ENCODE measurements at regions not wholly inside any gene's neighbourhood (a gene's known extent, or its start where the extent isn't known, plus 50 kb on each side); places are given as distances from the start of the nearest gene placed in this dataset.
A peak's percentile ranks its signal among the peaks of the same experiment; 100 is the strongest.

DNA sequence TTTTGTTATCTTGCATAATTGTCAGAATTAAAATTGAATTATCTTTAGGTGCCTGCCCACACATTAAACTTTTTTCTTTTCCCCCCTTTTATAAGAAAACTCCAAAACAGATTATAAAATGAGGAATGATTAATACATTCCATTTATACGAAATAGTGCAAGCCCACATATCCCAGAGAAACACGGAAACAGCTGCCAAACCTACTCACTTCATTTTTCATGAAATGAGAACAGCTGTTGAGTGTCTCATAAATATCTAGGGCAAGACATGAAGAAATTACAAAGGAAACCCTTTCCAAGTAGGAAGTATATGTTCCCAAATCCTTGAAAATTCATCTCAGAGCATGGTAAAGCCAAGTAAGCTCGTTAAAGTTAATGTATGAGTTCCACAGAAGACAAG is 459.4 kb upstream of the NMUR2 start:
- peak in 1 of 3 donors; percentile 11 for DNase-seq

DNA sequence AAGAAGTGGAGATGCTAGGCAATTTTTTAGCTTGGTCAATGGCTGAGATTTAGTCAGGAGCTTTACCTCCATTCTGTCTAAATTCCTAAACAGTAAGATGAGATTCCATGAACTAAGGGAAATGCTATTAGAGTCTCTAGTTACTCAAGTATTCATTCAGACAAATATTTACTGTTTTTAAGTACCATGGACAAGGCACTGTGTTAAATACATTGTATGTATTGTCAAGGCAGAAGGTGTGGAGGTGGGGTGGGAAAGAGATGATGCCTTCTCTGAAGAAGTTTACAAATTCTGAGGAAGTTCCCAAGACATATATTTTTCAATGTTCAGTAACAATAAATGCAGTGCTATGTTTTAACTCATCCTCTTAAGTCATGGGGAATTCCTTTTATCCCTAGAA is 459.9 kb upstream of the NMUR2 start:
- peak in 1 of 3 donors; percentile 14 for DNase-seq

DNA sequence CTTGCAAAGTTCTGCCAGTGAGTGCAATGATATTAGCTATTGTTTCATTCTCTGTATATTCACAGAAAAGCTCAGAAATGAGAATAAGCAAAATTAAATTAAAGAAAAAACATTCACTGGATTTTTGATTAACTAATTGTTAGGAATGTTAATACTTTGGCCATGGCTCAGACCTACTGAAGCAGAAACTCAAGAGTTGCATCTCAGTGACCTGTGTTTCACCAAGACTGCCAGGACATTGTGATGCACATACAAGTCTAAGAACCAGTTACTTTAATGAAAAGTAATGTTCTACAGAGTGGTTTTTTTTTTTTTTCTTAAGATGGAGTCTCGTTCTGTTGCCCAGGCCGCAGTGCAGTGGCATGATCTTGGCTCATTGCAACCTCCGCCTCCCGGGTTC is 464.9 kb upstream of the NMUR2 start:
- DNase-seq: no peak

DNA sequence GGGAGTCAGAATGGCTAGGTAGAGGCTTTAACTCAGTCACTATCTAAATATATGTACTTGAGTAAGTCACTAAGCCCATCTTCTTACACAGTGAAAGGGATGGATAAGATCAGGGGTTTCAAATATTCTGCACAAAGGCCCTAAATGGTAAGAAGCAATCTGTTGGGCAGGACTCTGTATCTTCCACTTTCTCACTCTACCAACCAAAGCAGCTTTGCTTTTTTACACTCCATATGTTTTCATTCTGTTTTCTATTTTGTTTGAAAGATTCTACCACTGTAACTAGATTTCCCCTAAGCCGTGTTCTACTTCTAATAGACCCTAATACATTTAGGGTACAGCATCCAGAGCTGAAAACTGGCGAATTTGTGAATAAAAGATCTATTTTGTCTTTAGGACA is 477.5 kb upstream of the NMUR2 start:
- no peak for DNase-seq

DNA sequence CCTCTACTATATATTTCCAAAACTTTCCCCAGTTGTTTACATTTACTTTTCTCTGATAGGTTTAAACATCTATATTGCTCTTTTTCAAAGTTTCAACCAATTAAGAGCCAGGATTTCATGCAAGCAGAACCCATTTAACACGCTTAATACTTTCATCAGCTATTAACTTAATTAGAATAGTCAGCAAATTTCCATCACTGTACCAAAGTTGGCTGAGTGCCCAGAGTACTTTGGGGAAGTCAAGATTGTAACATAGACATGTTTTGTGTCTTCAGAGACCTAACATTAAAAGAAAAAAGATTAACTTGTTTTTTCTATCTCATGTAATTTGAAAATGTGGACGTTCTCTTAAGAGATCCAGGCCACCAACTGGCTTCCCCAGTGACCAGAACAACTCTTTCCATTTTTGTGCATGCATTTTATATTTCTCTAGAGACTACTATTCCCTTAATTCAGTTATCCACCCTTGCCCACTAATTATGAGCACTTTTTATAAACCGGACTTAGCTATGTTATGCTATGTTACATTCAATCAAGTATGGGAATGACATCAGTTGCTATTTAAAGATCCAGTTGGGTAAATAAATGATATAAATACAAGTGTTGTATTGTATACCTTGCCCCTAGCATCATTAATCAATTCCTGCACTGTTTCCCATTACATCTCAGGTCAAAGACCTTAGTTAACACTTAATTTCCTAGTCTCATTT is 478.1 kb upstream of the NMUR2 start:
- no peak for DNase-seq

DNA sequence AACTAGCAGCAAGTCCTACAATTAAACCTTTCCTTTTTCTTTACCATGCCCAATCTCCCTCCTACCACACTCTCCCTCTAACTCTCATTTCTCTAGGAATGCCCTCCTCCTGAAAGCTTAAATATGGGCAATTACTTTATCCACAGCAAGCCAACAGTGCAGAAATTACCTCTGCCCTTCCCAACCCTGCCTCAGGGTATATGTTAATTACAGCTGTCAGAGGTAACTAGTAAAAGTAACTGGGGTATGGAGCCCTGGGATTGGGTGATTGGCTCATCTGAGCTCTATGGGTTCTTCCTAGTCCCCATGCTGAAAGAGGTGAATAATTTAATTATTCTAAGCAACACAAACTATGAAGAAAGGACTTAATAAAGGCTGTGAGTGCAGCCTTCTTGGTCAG is 478.9 kb upstream of the NMUR2 start:
- DNase-seq: no peak

GRCh38 chr5:152900332-152900731 is 495.3 kb upstream of the NMUR2 start:
- no peak for DNase-seq

DNA sequence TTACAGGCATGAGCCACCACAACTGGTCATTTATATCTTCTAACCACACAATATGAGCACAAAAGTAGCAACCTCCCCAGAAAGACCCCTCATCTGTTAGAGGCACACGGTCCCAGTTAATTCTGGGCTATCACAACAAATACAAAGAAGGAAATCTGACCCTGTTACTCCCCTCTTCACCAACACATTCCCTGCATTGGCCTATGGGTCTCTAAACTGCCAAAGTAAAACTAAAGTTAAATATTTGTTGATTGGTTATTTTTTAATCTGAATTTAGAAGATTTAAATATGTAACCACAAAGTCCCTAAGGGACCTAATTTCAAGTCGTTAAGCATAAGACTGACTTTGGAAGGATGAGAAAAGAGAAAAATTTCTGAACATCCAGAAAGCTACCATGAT is 496.7 kb upstream of the NMUR2 start:
- DNase-seq: no peak

GRCh38 chr5:152905286-152905685 is 500.2 kb upstream of the NMUR2 start:
- DNase-seq: no peak

- no peak for DNase-seq
Measured at GRCh38 chr5:152907488-152908245, 502.6 kb upstream of the NMUR2 start.

GRCh38 chr5:152912924-152913323 is 507.8 kb upstream of the NMUR2 start:
- DNase-seq: no peak

- no peak for DNase-seq
Measured at GRCh38 chr5:152932621-152933020, 527.5 kb upstream of the NMUR2 start.

DNA sequence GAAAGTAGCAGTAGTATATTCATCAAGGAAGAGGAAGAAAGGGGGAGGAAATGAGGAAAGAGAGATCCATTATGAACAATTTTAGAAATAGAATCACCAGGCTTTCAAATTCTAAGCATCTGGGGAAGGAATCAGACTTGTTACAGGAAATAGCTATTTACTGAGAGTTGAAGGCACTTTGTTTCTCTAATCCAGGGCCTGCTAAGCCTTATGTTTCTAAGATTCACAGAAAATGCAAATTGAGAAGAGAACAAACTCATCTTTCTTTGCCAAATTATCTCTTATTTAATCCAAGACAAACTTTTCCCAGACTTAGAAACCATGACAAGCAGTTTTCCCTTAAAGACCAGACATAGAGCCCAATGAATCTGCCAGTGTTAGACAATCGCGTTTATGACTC is 528.0 kb upstream of the NMUR2 start:
- peak in 1 of 3 donors; percentile 2 for DNase-seq

GRCh38 chr5:152938630-152939029 is 533.6 kb upstream of the NMUR2 start:
- DNase-seq: no peak

- no peak for DNase-seq
Measured at GRCh38 chr5:152942633-152943336, 537.7 kb upstream of the NMUR2 start.

GRCh38 chr5:152953788-152954483 is 536.5 kb upstream of the GRIA1 start:
- no peak for DNase-seq

DNA sequence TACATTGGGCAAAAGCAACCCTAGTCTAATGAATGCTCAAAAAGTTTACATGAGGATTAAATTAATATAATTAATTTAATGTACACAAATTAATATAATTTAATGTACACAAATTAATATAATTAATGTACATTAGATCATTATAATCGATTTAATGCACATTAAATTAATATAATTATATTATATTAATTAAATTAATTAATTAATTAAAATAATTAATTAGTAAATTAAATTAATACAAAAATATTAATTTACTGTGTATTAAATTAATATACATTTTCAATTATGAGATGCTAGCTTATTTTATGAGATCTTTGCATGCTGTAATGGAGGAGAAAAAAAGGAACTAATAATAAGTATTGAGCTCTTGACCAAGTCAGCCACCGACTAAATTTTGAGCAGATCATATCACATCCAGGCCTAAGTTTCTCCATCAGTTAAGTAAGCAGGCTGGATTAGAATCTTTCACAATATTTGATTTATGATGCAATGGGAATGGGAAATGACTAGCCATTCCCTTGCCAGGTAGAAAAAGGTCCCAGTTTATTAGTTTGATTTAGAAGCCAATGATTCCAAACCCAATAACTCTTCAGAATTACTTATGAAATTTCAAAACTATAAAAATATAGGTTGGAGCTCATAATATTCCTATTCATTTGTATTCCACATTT is 533.4 kb upstream of the GRIA1 start:
- DNase-seq: no peak

GRCh38 chr5:152978141-152978835 is 512.2 kb upstream of the GRIA1 start:
- no peak for DNase-seq

DNA sequence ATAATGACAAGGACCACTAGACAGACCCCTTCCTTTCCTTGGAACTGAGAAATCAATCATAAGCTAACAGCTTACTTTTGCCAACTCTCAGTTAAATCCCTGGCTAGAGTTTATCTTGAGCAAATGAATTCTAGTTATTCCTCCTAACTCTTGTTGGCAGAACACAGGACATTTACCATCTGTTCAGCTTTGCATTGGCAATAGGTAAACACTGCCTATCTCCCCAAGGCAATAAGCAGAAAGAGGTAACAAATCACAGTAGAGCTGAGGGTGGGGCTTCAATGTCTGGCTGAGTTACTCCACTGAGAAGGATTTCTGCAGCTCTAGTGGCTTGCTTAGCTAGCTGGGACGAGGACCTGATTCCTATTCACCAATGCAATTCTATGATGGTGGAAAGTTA is 503.3 kb upstream of the GRIA1 start:
- DNase-seq: peak in 1 of 3 donors; percentile 1

GRCh38 chr5:152990217-152990616 is 500.3 kb upstream of the GRIA1 start:
- DNase-seq: no peak

GRCh38 chr5:152990649-152991048 is 499.8 kb upstream of the GRIA1 start:
- DNase-seq: no peak

All from muscle of back (tissue), 3 donors.